ENCODE measurements at regions not wholly inside any gene's neighbourhood (a gene's known extent, or its start where the extent isn't known, plus 50 kb on each side); places are given as distances from the start of the nearest gene placed in this dataset.

DNA sequence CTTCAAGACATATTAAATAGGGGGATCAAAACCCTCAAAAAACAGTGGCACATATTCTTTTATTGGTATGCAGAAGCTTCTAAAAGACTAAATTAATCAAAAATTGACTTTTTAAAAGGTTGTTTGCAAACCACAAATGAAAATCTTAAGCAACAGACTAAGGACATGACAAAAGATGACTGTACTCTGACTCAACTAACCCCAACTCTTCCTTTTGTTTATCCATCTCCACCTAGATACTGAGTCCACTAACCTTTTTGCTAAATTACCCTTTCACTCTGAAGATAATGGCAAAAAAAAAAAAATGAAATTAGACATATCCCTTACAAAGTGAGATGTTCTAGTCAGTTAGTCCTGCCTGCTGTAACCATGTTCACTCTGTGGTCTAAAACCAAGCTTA is 91.6 kb upstream of the NLRP2B start:
- TF ChIP-seq, protein P1, sequence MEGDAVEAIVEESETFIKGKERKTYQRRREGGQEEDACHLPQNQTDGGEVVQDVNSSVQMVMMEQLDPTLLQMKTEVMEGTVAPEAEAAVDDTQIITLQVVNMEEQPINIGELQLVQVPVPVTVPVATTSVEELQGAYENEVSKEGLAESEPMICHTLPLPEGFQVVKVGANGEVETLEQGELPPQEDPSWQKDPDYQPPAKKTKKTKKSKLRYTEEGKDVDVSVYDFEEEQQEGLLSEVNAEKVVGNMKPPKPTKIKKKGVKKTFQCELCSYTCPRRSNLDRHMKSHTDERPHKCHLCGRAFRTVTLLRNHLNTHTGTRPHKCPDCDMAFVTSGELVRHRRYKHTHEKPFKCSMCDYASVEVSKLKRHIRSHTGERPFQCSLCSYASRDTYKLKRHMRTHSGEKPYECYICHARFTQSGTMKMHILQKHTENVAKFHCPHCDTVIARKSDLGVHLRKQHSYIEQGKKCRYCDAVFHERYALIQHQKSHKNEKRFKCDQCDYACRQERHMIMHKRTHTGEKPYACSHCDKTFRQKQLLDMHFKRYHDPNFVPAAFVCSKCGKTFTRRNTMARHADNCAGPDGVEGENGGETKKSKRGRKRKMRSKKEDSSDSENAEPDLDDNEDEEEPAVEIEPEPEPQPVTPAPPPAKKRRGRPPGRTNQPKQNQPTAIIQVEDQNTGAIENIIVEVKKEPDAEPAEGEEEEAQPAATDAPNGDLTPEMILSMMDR (IDR thresholded peaks at IDR 0.05), result no peak
- TF ChIP-seq POLR2AphosphoS5 (IDR thresholded peaks at IDR 0.05), result no peak
- TF ChIP-seq POLR2A (IDR thresholded peaks at IDR 0.05), result no peak
